ENCODE measurements at regions not wholly inside any gene's neighbourhood (a gene's known extent, or its start where the extent isn't known, plus 50 kb on each side); places are given as distances from the start of the nearest gene placed in this dataset.
"Not testable (repeated sequence)": the region's sequence is repeated elsewhere in the genome, so short reads cannot be mapped to it uniquely, and the experiment has no call there.

DNA sequence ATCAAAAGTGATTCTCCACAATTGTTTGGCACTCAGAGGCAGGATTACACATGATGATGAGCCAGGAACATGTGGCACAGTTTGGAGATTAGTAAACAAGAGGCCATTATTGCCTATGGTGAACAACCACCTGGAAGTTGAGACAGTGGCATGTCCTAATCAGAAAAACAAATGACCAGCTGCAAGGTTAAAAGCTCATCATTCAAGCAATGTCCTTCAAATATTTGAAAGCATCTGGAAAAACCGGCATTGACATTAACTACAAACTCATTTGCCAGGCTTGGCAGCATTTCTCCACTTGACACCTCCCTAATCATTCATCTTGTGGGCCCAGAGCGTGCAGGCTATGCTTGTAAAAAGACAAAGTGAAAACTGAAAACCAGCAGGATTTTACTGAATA lies 80.6 kb upstream of the MEGF10 start:
- Histone ChIP-seq H3K4me3 (no peak overlapping the region), H3K27ac (no peak overlapping the region)

DNA sequence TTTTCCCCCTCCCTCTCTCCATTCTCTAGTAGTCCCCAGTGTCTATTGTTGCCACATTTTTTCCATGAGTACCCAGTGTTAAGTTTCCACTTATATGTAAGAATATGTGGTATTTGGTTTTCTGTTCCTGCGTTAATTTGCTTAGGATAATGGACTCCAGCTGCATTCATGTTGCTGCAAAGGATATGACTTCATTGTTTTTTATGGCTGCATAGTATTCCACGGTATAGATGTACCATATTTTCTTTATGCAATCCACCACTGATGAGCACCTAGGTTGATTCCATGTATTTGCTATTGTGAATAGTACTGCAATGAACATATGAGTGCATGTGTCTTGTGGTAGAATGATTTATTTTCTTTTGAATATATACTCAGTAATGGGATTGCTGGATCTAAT lies 77.4 kb upstream of the MEGF10 start:
- H3K27ac ChIP-seq: no peak overlapping the region
- H3K4me3 ChIP-seq: no peak overlapping the region

DNA sequence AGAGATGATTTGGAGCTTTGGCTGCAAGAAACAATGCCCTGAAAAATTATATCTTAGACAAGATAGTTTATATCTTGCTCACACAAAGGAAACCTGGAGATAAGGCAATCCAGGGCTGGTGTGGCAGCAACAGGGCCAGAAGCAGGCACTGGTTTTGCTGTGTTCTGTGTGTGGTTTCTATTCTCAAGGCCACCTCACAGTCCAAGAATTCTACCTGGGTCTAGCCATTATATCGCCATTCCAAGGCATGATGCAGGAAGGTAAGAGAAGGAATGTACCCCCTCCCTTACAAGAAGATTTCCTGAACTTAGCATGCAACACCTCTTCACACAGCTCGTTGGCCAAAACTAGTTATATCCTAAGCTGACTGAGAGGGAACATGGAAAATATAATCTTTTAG lies 74.5 kb upstream of the MEGF10 start:
- Histone ChIP-seq H3K4me3 (no peak overlapping the region), H3K27ac (no peak overlapping the region)

DNA sequence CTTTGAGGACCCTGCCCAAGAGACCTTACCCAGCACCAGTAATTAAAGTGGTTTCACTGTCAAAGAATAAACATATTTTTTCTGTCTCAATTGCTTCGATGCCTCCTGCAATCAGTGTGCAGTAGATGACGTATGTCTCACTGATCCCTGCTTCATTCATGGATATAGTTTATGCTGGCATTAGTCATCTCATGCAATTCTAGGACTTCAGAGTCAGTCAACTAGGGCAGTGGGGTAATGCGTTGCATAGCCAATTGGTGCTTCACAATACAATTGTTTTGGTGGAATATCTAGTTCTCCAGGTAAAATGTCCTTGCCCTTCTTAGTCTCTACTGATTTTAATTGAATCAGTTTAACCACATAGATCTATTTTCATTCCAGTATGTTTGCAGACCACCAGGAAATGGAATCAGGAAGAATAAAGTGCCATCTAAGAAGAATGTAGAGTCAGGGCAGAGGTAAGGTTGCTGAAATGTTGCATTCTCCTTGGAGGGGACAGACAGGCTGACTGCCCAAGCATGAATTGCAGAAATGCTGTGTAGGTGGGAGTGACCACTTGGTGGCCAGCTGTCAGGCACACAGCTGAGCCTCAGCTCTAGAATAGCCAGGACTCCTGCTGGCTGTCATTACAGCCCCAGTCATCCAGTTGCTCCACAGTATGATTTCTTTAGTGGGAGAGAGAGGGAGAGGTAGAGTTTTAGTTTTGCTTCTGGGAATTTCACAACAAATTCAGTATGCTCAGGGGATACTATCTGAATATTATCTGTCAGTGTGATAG lies 73.5 kb upstream of the MEGF10 start:
- H3K27ac ChIP-seq: no peak overlapping the region
- H3K4me3 ChIP-seq: no peak overlapping the region

- H3K4me3 ChIP-seq, H3K27ac ChIP-seq: not testable (repeated sequence)
Observed at GRCh38 chr5:127221936-127222335, 68.7 kb upstream of the MEGF10 start.

GRCh38 chr5:127222571-127223156 lies 67.9 kb upstream of the MEGF10 start:
- not testable (repeated sequence) for H3K27ac ChIP-seq, H3K4me3 ChIP-seq

- no peak overlapping the region for H3K27ac ChIP-seq
- H3K4me3 ChIP-seq: no peak overlapping the region
Observed at GRCh38 chr5:127223256-127223974, 67.2 kb upstream of the MEGF10 start.

DNA sequence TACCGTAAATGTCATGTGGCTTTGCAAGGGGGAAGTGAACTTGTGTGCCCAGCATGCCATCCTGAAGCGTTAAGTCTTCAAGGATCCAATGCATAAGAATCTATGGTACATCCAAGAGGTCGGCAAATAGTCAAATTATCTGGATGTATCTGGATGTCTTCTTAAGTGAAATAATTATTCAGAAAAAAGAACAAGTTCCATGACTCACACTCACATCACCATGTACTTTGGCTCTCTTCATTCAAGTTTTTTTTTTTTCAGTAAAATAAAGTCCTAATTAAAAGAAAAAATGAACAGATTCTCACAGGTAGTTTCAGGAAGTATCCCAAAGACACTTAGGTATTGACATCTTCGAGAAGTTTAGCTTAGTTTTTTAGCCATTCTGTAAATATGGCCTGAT lies 62.7 kb upstream of the MEGF10 start:
- no peak overlapping the region for H3K4me3 ChIP-seq

DNA sequence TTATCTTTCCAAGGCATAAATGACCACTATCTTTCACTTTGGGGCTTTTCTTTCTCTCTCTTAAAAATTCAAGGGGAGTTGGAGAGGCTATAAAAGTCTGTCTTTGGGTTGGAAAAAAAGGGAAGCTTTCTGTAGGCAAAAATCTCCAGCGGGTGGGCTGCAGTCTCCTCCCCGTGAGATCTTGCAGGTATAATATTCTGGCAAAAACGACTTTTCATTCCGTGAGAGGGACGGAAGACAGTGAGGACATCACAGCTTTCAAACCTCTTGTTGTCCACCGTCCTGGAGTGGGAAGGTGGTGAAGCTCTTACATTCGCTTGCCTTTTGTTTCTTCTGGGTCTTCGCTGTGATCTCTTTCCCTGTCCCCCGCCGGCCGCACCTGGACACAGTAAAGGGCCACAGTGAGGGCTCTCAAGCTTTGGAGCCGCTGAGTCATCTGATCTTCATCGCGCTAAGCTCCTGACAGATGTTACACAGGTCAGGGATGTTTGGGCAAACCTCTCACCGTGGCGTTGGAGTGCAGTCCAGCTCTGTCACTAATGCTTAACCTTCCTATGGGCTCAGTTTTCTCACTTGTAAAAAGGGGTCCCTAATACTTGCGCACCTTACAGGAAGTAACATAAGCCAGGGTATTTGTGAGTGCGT lies 61.9 kb upstream of the MEGF10 start:
- peak overlapping the region; percentile 41 to 71 (median 53) for H3K4me3 ChIP-seq
- H3K27ac ChIP-seq: peak overlapping the region in 18 of 21 experiments; percentile 20 to 87 (median 82)

More for the DNA sequence above, 62.7 kb upstream of the MEGF10 start:
- no peak overlapping the region for H3K27ac ChIP-seq

- Histone ChIP-seq H3K4me3 (peak overlapping the region; percentile 41 to 71 (median 53)), H3K27ac (peak overlapping the region; percentile 20 to 87 (median 82))
Observed at GRCh38 chr5:127229185-127229889, 61.3 kb upstream of the MEGF10 start.

- Histone ChIP-seq H3K4me3 (no peak overlapping the region), H3K27ac (no peak overlapping the region)
Observed at GRCh38 chr5:127231118-127231517, 59.5 kb upstream of the MEGF10 start.

- Histone ChIP-seq H3K27ac (no peak overlapping the region), H3K4me3 (no peak overlapping the region)
Observed at GRCh38 chr5:127233590-127233989, 57.0 kb upstream of the MEGF10 start.

GRCh38 chr5:127235136-127235535 lies 55.5 kb upstream of the MEGF10 start:
- Histone ChIP-seq H3K4me3 (no peak overlapping the region), H3K27ac (no peak overlapping the region)

DNA sequence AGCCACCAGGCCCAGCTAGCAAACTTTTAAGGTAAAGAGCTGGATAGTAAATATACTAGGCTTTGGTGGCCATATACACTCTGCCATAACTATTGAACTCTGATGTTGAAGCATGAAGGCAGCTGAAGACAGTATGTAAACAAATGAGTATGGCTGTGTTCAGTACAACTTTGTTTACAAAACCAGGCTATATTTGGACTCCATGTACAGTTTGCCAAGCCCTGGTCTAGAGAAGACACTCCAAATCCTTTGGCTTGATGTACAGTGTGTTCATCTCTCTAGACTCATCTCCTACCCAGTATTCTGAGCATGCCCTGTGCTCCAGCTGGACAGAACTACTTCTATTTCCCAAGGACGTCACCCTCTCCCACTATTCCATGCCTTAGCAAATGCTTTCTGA lies 54.3 kb upstream of the MEGF10 start:
- Histone ChIP-seq H3K27ac (no peak overlapping the region), H3K4me3 (no peak overlapping the region)
